ENCODE measurements at regions not wholly inside any gene's neighbourhood (a gene's known extent, or its start where the extent isn't known, plus 50 kb on each side); places are given as distances from the start of the nearest gene placed in this dataset.

GRCh38 chr6:105705608-105706007 lies 302.7 kb upstream of the PREP start:
- no peaks in the 10 kb centered on the region for H3K36me3 ChIP-seq (replicated peaks in 1 of 2; ENCODE audit: control insufficient read depth in 1 of 2, insufficient read depth in 2 of 2, low read length in 2 of 2)

GRCh38 chr6:105695461-105695860 lies 292.6 kb upstream of the PREP start:
- Histone ChIP-seq H4K20me1 (ENCODE audit: insufficient read depth, low read length) (no peaks in the 10 kb centered on the region), H3K4me3 (replicated peaks in 1 of 3; ENCODE audit: insufficient read depth in 1 of 3, low read depth in 2 of 3, low read length in 3 of 3) (no peak overlapping the region), H3K27ac (ENCODE audit: extremely low read length, insufficient read depth, low read length) (no peak overlapping the region), H2AFZ (ENCODE audit: low read length) (no peak overlapping the region), H3K79me2 (ENCODE audit: insufficient read depth, low read length) (no peaks in the 10 kb centered on the region), H3K27me3 (ENCODE audit: control insufficient read depth in 1 of 2, insufficient read depth in 2 of 2, low read length in 2 of 2) (peaks cover 1 to 5% of the 10 kb centered on the region in 2 experiments; a peak in 2 of 5 replicates), H3K36me3 (replicated peaks in 1 of 2; ENCODE audit: control insufficient read depth in 1 of 2, insufficient read depth in 2 of 2, low read length in 2 of 2) (no peaks in the 10 kb centered on the region), H3K9ac (ENCODE audit: insufficient read depth, low read depth, low read length) (no peak overlapping the region), H3K4me2 (ENCODE audit: low read depth, low read length) (no peak overlapping the region), H3K9me3 (ENCODE audit: low read length) (no peaks in the 10 kb centered on the region), H3K4me1 (ENCODE audit: insufficient read depth, low read length) (no peaks in the 10 kb centered on the region)
- WGBS (ENCODE audit: low lambda C conversion rate), result 0% methylated on average over 3 of the region's 3 CpGs
- no TSS peak for BruUV-seq (replicated peaks)
- intact Hi-C loops (cut with micrococcal nuclease; ENCODE audit: unreplicated experiment), result no loop called here
- ChIA-PET CTCF (ENCODE audit: low intra/inter-chr PET ratio, low total read pairs) (no interaction called here), POLR2A (no interaction called here)
- no peak for DNase-seq (ENCODE audit: low spot score)
- in situ Hi-C loops (cut with HindIII; ENCODE audit: extremely low pct_ligation_motif_present, low pct_unique_long_range_greater_than_20kb), result no loop called here
- FAIRE-seq, result no peak
- no peak for ATAC-seq
- TF ChIP-seq JUN (CRISPR knock-in tag; IDR thresholded peaks at IDR 0.05) (no peak), TFE3 (CRISPR knock-in tag; IDR thresholded peaks at IDR 0.05) (no peak), PHF21A (CRISPR knock-in tag; IDR thresholded peaks at IDR 0.05) (no peak), KAT7 (CRISPR knock-in tag; IDR thresholded peaks at IDR 0.05; ENCODE audit: borderline replicate concordance) (no peak), ZNF234 (CRISPR knock-in tag; conservative IDR thresholded peaks at IDR 0.05) (no peak), MXD1 (CRISPR knock-in tag; IDR thresholded peaks at IDR 0.05) (no peak), SRSF9 (IDR thresholded peaks at IDR 0.05; ENCODE audit: borderline replicate concordance, insufficient read depth, low read depth, low read length, poor library complexity, severe bottlenecking) (no peak), EED (CRISPR knock-in tag; IDR thresholded peaks at IDR 0.05) (no peak), FOXK2 (IDR thresholded peaks at IDR 0.05) (no peak)

More at GRCh38 chr6:105705608-105706007, 302.7 kb upstream of the PREP start:
- Histone ChIP-seq H3K79me2 (ENCODE audit: insufficient read depth, low read length) (no peaks in the 10 kb centered on the region), H2AFZ (ENCODE audit: low read length) (no peak overlapping the region), H3K4me2 (ENCODE audit: low read depth, low read length) (no peak overlapping the region), H3K27me3 (ENCODE audit: control insufficient read depth in 1 of 2, insufficient read depth in 2 of 2, low read length in 2 of 2) (no peaks in the 10 kb centered on the region; a peak in 1 of 5 replicates), H4K20me1 (ENCODE audit: insufficient read depth, low read length) (no peaks in the 10 kb centered on the region), H3K9ac (ENCODE audit: insufficient read depth, low read depth, low read length) (no peak overlapping the region), H3K27ac (ENCODE audit: extremely low read length, insufficient read depth, low read length) (no peak overlapping the region), H3K9me3 (ENCODE audit: low read length) (no peaks in the 10 kb centered on the region), H3K4me3 (replicated peaks in 1 of 3; ENCODE audit: insufficient read depth in 1 of 3, low read depth in 2 of 3, low read length in 3 of 3) (no peak overlapping the region), H3K4me1 (ENCODE audit: insufficient read depth, low read length) (no peaks in the 10 kb centered on the region)
- POLR2A ChIA-PET, result no interaction called here
- intact Hi-C loops (cut with micrococcal nuclease; ENCODE audit: unreplicated experiment), result no loop called here
- CTCF ChIA-PET (ENCODE audit: low intra/inter-chr PET ratio, low total read pairs), result no interaction called here
- 47% methylated on average over 5 of the region's 5 CpGs for WGBS (ENCODE audit: low lambda C conversion rate)
- in situ Hi-C loops (cut with HindIII; ENCODE audit: extremely low pct_ligation_motif_present, low pct_unique_long_range_greater_than_20kb), result no loop called here
- ATAC-seq, result no peak
- DNase-seq (ENCODE audit: low spot score), result no peak
- FAIRE-seq, result no peak
- BruUV-seq (replicated peaks), result no TSS peak
- TF ChIP-seq MAFF (IDR thresholded peaks at IDR 0.05; ENCODE audit: low read depth, low read length), result peak; percentile 57
- no peak for TF ChIP-seq ATF3 (CRISPR knock-in tag; IDR thresholded peaks at IDR 0.05)
- peak; percentile 41 to 65; a peak in 2 of 4 replicates for TF ChIP-seq MAFK (conservative IDR thresholded peaks at IDR 0.05 in 1 of 2, IDR thresholded peaks at IDR 0.05 in 1 of 2; ENCODE audit: low read length in 2 of 2)
